ENCODE measurements at regions not wholly inside any gene's neighbourhood (a gene's known extent, or its start where the extent isn't known, plus 50 kb on each side); places are given as distances from the start of the nearest gene placed in this dataset.

DNA sequence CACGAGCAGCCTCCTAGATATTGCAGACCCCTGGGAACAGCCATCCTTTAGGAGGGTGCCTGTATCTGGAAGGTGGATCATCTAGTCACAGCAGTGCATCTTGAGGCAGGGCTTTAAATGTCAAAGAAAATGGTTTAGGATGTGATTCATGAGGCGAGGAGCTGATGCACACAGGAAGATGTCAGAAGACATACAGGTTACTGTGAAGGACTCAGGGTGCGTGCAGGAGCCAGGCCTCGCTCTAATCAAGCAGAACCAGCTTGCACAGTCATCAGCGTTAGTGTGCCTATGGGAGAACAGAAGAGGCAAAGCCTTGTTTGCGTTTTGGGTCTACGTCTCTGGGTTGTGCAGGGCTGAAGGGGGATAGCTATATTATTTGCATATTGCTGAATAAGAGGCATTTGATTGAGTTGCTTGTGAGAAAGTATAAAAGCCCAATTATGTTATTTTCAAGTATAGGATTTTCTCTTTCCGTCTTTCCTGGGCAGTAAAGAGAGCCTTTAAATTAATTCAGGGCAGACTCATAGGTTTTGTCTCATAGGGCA lies 77.3 kb upstream of the RPH3A start:
- TF ChIP-seq CTCF (IDR thresholded peaks at IDR 0.05; ENCODE audit: low read depth, low read length) (no peak), EZH2phosphoT487 (IDR thresholded peaks at IDR 0.05; ENCODE audit: low read depth) (no peak)
